Trophoblast cell (in vitro differentiated cells and primary cell): ENCODE measurements at regions not wholly inside any gene's neighbourhood (a gene's known extent, or its start where the extent isn't known, plus 50 kb on each side); places are given as distances from the start of the nearest gene placed in this dataset.

ENCODE experiments used
- DNase-seq, 2 donors: peaks; one replicate each; pipeline ENCODE4 v3.0.0-alpha.2; 2016
- H2AFZ ChIP-seq: 2 replicates; pipeline ENCODE4 v1.6.1; 2013; ENCODE audit warnings: low read length, moderate library complexity, mild to moderate bottlenecking; ENCODE audit not compliant: insufficient read depth, poor library complexity
- H2AK5ac ChIP-seq: 2 replicates; pipeline ENCODE4 v1.6.1; 2013; ENCODE audit warnings: mild to moderate bottlenecking, low read length
- H2BK120ac ChIP-seq: 2 replicates; pipeline ENCODE4 v1.6.1; 2013; ENCODE audit warnings: low read length, mild to moderate bottlenecking, moderate library complexity; ENCODE audit not compliant: insufficient read depth, poor library complexity
- H2BK12ac ChIP-seq: 2 replicates; pipeline ENCODE4 v1.6.1; 2013; ENCODE audit warnings: mild to moderate bottlenecking, low read length, moderate library complexity
- H2BK5ac ChIP-seq: 2 replicates; pipeline ENCODE4 v1.6.1; 2013; ENCODE audit warnings: low read length, low read depth, moderate library complexity, mild to moderate bottlenecking; ENCODE audit not compliant: poor library complexity
- H3K14ac ChIP-seq: 2 replicates; pipeline ENCODE4 v1.6.1; 2013; ENCODE audit warnings: mild to moderate bottlenecking, low read length
- H3K18ac ChIP-seq: 2 replicates; pipeline ENCODE4 v1.6.1; 2013; ENCODE audit warnings: mild to moderate bottlenecking, low read length
- H3K23ac ChIP-seq: 2 replicates; pipeline ENCODE4 v1.6.1; 2013; ENCODE audit warnings: low read length
- H3K27ac ChIP-seq: 2 replicates; pipeline ENCODE4 v1.5.1; 2013; ENCODE audit warnings: low read depth, mild to moderate bottlenecking, inconsistent platforms, low read length, moderate library complexity
- H3K27me3 ChIP-seq: 2 replicates; pipeline ENCODE4 v1.6.1; 2013; ENCODE audit warnings: inconsistent platforms, mild to moderate bottlenecking, low read length, moderate library complexity; ENCODE audit not compliant: insufficient read depth
- H3K36me3 ChIP-seq, 2 experiments: 1 replicate in 1 of 2; 2 replicates in 1 of 2; pipeline ENCODE4 v1.6.1; 2013; ENCODE audit warnings: low read length in 2 of 2, mild to moderate bottlenecking in 2 of 2, moderate library complexity in 1 of 2; ENCODE audit not compliant: insufficient read depth in 2 of 2, control insufficient read depth in 1 of 2
- H3K4ac ChIP-seq: 2 replicates; pipeline ENCODE4 v1.6.1; 2013; ENCODE audit warnings: low read depth, mild to moderate bottlenecking, low read length, moderate library complexity
- H3K4me1 ChIP-seq, 2 experiments: 1 replicate in 1 of 2; 2 replicates in 1 of 2; pipeline ENCODE4 v1.6.1; 2013; ENCODE audit warnings: low read length in 2 of 2, mild to moderate bottlenecking in 2 of 2, moderate library complexity in 1 of 2; ENCODE audit not compliant: insufficient read depth in 2 of 2, control insufficient read depth in 1 of 2
- H3K4me2 ChIP-seq: 2 replicates; pipeline ENCODE4 v1.6.1; 2013; ENCODE audit warnings: inconsistent platforms, mild to moderate bottlenecking, low read length, moderate library complexity
- H3K4me3 ChIP-seq: 2 replicates; pipeline ENCODE4 v1.5.1; 2013; ENCODE audit warnings: mild to moderate bottlenecking, low read depth, low read length, inconsistent platforms
- H3K79me1 ChIP-seq: one replicate; pipeline ENCODE4 v1.6.1; 2013; ENCODE audit warnings: low read length
- H3K79me2 ChIP-seq: 2 replicates; pipeline ENCODE4 v1.6.1; 2013; ENCODE audit warnings: low read length, mild to moderate bottlenecking; ENCODE audit not compliant: control insufficient read depth, insufficient read depth, poor library complexity
- H3K9ac ChIP-seq: 2 replicates; pipeline ENCODE4 v1.6.1; 2013; ENCODE audit warnings: mild to moderate bottlenecking, low read length
- H3K9me3 ChIP-seq: 2 replicates; pipeline ENCODE4 v1.6.1; 2013; ENCODE audit warnings: low read depth, mild to moderate bottlenecking, control low read depth, inconsistent platforms, low read length; ENCODE audit not compliant: insufficient read depth
- H4K12ac ChIP-seq: 2 replicates; pipeline ENCODE4 v1.6.1; 2013; ENCODE audit warnings: low read depth, mild to moderate bottlenecking, low read length, moderate library complexity
- H4K8ac ChIP-seq: 2 replicates; pipeline ENCODE4 v1.6.1; 2013; ENCODE audit warnings: low read depth, mild to moderate bottlenecking, low read length, moderate library complexity
- H4K91ac ChIP-seq: one replicate; pipeline ENCODE4 v1.6.1; 2013; ENCODE audit warnings: low read depth, mild to moderate bottlenecking, low read length, moderate library complexity
- WGBS: extraction: QIAGEN DNeasy Blood & Tissue Kit; methylation state at CpG from one replicate; pipeline ENCODE4 v1.1.7; 2013; ENCODE audit warnings: missing lambda C conversion rate; ENCODE audit not compliant: insufficient read length, insufficient coverage; ENCODE audit errors: extremely low coverage; 5-methylcytosine and 5-hydroxymethylcytosine counted together

DNA sequence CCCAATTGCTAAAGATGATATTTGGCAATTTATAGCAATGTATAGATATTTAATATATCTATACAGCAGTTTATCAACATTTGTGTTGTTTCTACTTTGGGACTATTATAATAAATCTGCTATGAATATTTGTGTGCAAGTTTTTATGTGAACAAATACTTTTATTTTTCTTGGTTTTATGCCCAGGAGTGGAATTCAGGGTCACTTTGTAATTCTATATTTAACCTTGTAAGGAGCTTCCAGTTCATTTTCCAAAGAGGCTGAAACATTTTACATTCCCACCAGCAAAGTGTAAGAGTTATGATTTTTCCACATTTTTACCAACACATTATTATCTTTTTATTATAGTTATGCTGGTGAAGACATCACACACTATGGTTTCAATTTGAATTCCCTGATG, 801.3 kb downstream of the PCDH18 start:
- Histone ChIP-seq H4K12ac (no peak overlapping the region), H3K18ac (no peak overlapping the region), H3K27me3 (no peaks in the 10 kb centered on the region), H3K4me1 (no peaks in the 10 kb centered on the region), H3K9ac (no peak overlapping the region), H3K36me3 (no peaks in the 10 kb centered on the region), H3K23ac (no peak overlapping the region), H4K8ac (no peak overlapping the region), H3K4me2 (no peak overlapping the region), H2BK12ac (no peak overlapping the region), H3K14ac (no peak overlapping the region), H3K27ac (no peak overlapping the region), H2BK120ac (no peak overlapping the region), H2AK5ac (no peak overlapping the region), H2BK5ac (no peak overlapping the region), H4K91ac (no peak overlapping the region), H3K79me2 (no peaks in the 10 kb centered on the region), H2AFZ (no peak overlapping the region), H3K9me3 (no peaks in the 10 kb centered on the region), H3K79me1 (no peaks in the 10 kb centered on the region), H3K4ac (no peak overlapping the region), H3K4me3 (no peak overlapping the region)
- no peak for DNase-seq

DNA sequence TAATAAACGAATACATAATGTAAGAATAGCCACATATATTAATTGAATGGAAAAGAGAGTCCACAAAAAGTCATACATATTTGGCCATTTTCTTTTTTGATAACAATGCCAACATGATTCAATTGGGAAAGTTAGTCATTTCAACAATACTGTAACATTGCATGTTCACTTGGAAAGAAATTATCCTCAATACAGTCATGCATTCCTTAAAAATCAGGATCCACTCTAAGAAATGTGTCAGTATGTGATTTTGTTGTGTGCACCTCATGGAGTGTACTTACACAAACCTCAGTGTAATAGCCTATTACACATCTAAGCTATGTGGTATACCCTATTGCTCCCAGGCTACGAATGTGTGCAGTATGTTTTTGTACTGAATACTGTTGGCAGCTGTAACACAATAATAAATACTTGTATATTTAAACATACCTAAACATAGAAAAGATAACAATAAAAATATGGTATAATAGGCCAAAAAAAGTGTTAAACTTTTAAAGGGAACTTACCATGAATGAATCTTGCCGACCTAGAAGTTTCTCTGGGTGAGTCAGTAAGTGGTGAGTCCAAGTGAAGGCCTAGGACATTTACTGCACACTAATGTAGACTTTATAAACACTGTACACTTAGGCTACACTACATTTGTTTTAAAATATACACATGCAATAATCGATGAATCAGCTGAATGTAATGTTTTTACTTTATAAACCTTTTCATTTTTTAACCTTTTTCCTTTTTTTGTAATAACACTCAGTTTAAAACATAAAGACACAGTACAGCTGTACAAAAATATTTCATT, 806.8 kb downstream of the PCDH18 start:
- no peak overlapping the region for H2BK12ac ChIP-seq
- no peaks in the 10 kb centered on the region for H3K4me1 ChIP-seq
- no peak overlapping the region for H3K9ac ChIP-seq
- no peak overlapping the region for H2BK120ac ChIP-seq
- H4K91ac ChIP-seq: no peak overlapping the region
- no peaks in the 10 kb centered on the region for H3K27me3 ChIP-seq
- no peak overlapping the region for H3K23ac ChIP-seq
- H3K18ac ChIP-seq: no peak overlapping the region
- no peak overlapping the region for H3K27ac ChIP-seq
- no peak overlapping the region for H2BK5ac ChIP-seq
- H3K4me2 ChIP-seq: no peak overlapping the region
- no peak for DNase-seq
- H3K79me2 ChIP-seq: no peaks in the 10 kb centered on the region
- H2AK5ac ChIP-seq: no peak overlapping the region
- no peaks in the 10 kb centered on the region for H3K79me1 ChIP-seq
- H3K36me3 ChIP-seq: no peaks in the 10 kb centered on the region
- no peak overlapping the region for H3K14ac ChIP-seq
- no peak overlapping the region for H4K8ac ChIP-seq
- no peak overlapping the region for H4K12ac ChIP-seq
- no CpG with 5 or more reads among the region's 4 CpGs for WGBS
- no peaks in the 10 kb centered on the region for H3K9me3 ChIP-seq
- no peak overlapping the region for H2AFZ ChIP-seq
- no peak overlapping the region for H3K4ac ChIP-seq
- no peak overlapping the region for H3K4me3 ChIP-seq

DNA sequence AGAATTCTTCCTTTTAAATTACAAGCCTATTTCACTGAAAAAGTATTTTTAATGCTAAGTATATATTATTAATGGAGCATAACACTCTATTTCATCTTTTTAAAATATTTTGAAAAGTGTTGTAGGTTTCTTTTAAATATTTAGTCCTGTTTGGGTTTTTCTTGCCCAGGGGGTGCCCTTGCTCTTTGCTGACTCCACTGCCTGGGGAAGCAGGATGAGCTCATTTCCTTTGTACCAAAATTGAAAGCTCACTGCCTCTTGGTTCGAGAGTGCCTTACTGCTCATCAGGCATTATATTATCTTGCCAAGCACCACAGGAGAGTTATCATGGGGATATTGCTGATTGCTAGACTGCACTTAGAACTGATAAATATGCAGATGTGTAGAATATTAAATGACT, 819.2 kb downstream of the PCDH18 start:
- H3K79me2 ChIP-seq: no peaks in the 10 kb centered on the region
- H2BK12ac ChIP-seq: no peak overlapping the region
- H3K4me2 ChIP-seq: no peak overlapping the region
- no peak overlapping the region for H4K91ac ChIP-seq
- H3K27ac ChIP-seq: no peak overlapping the region
- H2AK5ac ChIP-seq: no peak overlapping the region
- no peak for DNase-seq
- H3K79me1 ChIP-seq: no peaks in the 10 kb centered on the region
- H3K4ac ChIP-seq: no peak overlapping the region
- H3K9ac ChIP-seq: no peak overlapping the region
- no peak overlapping the region for H2BK5ac ChIP-seq
- H3K4me1 ChIP-seq: no peaks in the 10 kb centered on the region
- WGBS: no CpG with 5 or more reads among the region's 1 CpG
- no peaks in the 10 kb centered on the region for H3K9me3 ChIP-seq
- no peak overlapping the region for H4K12ac ChIP-seq
- no peak overlapping the region for H3K14ac ChIP-seq
- H3K4me3 ChIP-seq: no peak overlapping the region
- no peak overlapping the region for H2AFZ ChIP-seq
- no peaks in the 10 kb centered on the region for H3K36me3 ChIP-seq
- no peak overlapping the region for H3K18ac ChIP-seq
- no peak overlapping the region for H4K8ac ChIP-seq
- H2BK120ac ChIP-seq: no peak overlapping the region
- H3K27me3 ChIP-seq: no peaks in the 10 kb centered on the region
- no peak overlapping the region for H3K23ac ChIP-seq

DNA sequence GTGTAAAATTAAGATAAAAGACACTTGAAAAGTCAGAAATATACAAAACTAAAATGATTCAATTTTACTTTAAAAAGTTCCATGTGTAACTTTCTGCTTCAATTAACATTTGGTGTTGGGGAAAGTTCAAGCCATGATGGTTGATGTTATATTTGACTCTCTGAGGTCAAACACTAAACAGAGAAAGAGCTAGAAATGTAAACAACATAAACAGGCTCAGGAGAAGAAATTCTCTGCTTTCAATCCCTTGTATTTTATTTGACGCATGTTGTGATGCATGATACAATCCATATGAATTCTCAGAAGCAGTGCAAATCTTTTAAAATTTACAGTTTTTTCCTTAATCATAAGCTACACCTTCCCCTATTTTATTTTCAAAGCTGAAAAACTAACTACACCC, 822.4 kb downstream of the PCDH18 start:
- Histone ChIP-seq H3K14ac (no peak overlapping the region), H3K4me1 (no peaks in the 10 kb centered on the region), H3K18ac (no peak overlapping the region), H3K4me3 (no peak overlapping the region), H3K36me3 (no peaks in the 10 kb centered on the region), H3K27ac (no peak overlapping the region), H3K4ac (no peak overlapping the region), H2BK5ac (no peak overlapping the region), H2BK120ac (no peak overlapping the region), H3K27me3 (no peaks in the 10 kb centered on the region), H3K9ac (no peak overlapping the region), H2AFZ (no peak overlapping the region), H3K79me2 (no peaks in the 10 kb centered on the region), H3K9me3 (no peaks in the 10 kb centered on the region), H4K91ac (no peak overlapping the region), H3K4me2 (no peak overlapping the region), H2BK12ac (no peak overlapping the region), H3K23ac (no peak overlapping the region), H2AK5ac (no peak overlapping the region), H4K8ac (no peak overlapping the region), H4K12ac (no peak overlapping the region), H3K79me1 (no peaks in the 10 kb centered on the region)
- WGBS: no CpG with 5 or more reads among the region's 1 CpG
- no peak for DNase-seq
